HG03432 (cell line): ENCODE measurements at regions not wholly inside any gene's neighbourhood (a gene's known extent, or its start where the extent isn't known, plus 50 kb on each side); places are given as distances from the start of the nearest gene placed in this dataset.

ENCODE experiments used
- ATAC-seq: cut with Tn5 transposase; IDR thresholded peaks from one replicate; pipeline ENCODE4 v1.9.1; 2021; ENCODE audit warnings: mild to moderate bottlenecking, moderate library complexity; ENCODE audit not compliant: unreplicated experiment

- ATAC-seq = peak; percentile 7
Measured at GRCh38 chr6:71395731-71396409, 107.3 kb downstream of the OGFRL1 start.

GRCh38 chr6:71396410-71396801 lies 107.8 kb downstream of the OGFRL1 start:
- peak; percentile 98 for ATAC-seq

DNA sequence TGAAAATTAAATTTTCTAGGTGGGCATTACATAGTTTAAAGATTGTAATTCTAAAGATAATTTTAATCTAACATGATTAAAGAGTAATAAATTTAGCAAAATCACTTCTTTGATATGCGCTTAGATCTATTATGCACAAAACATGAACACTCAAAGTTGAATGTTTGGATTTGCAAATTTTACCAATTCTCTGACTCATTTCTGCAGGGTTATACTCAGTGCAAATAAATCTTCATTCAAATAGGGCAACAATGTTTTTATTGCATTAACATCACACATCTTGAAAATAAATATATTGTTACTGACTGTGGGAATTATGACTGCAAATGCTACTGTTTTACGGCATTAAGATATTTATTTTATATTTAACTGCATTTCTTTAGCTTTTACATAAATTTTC lies 110.7 kb downstream of the OGFRL1 start:
- no peak for ATAC-seq

- no peak for ATAC-seq
Measured at GRCh38 chr6:71400852-71401251, 112.2 kb downstream of the OGFRL1 start.

DNA sequence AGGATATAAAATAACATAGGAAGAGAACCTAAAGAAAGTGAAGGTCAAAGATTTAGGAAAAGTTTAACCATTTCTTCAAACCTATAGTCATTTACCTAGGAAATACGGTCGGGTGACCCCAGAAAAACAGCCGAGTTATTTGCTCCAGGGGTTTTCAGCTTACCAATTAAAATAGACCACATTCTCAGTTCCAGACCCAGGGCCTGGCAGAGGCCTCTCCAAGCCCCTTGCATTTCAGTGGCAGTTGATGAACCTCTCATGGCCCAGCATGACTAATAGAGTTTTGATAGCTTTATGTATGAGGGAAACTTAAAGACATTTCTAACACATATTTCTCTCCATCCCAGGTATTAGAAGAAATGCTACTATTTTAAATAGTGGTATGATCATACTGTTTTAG lies 113.5 kb downstream of the OGFRL1 start:
- peak; percentile 66 for ATAC-seq

- no peak for ATAC-seq
Measured at GRCh38 chr6:71403422-71404134, 115.0 kb downstream of the OGFRL1 start.

GRCh38 chr6:71404145-71404966 lies 115.7 kb downstream of the OGFRL1 start:
- ATAC-seq = no peak

DNA sequence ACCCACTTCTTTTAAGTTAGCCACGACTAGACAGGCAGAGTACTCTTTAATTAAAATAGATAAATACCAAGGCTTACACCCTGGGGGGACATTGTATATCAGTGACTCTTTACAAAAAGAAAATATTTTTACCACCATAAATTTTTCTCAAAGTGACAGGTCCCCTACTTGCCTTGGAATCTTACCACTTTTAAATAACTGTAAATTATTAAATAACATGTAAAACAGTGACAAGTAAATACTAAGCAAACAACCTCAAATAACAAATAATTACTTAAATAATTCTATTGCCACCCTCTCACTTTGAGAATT lies 116.3 kb downstream of the OGFRL1 start:
- no peak for ATAC-seq

DNA sequence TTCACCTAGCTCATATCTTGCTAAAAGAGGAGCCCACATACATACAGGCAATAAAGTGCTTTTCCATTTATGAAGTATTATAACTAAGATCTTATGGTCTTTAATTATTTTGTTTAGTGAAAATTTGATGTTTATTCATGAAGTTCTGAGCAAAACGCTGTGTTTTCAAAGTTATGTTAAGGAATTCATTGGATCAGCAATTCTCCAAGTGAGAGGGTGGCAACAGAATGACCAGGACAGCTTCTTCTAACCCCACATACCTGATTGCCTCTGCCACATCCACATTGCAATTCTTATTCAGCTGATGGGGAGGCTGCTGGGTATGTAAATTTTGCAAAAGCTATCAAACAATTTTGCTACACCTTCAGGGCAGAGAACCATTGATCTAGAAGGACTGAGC lies 116.8 kb downstream of the OGFRL1 start:
- ATAC-seq = no peak

DNA sequence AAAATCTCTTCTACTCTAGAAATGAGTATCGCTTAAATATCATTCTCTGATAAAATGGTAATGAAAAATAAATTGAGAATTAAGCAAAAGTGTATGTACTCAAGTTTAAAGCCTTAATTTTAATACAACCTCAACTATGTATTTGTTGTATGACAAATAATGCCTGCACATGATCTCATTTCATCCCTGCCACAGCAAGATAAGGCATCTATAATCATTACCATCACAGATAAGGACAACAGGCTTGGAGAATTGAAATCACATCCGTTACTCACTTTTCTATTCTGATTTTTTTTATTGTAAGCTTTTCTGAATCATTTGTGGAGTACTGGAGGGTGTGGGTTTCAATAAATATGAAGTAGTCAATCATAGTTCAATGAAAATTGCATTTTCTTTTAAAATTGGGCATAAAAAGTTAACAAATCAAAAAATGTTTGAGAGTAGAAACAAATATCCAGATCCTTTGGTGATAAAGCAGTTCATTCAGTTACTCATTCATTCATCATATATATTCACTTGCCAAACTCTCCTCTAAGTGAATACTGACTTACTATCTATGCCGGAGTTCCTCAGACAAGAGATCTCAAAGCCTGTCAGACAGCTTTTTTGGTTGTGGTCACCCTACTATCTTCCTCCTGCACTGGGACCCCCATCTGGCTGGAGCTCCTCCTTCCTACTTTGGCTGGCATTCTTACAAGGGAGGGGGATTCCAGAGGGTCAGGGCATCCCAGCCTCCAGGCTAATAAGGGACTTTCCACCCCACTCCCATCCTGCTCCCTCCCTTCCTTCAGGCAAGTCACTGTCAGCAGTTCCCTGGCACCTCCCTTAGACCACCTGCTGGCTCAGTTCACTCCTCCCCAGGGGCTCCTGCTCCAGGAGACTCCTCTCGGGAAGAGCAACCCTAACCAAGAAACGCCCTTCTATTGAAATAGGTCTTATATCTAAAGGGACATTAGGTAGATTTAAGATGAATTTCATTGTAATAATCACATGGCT lies 118.6 kb downstream of the OGFRL1 start:
- no peak for ATAC-seq

GRCh38 chr6:71408787-71409723 lies 120.4 kb downstream of the OGFRL1 start:
- ATAC-seq = no peak

GRCh38 chr6:71410164-71410566 lies 121.6 kb downstream of the OGFRL1 start:
- peak; percentile 68 for ATAC-seq

- ATAC-seq = no peak
Measured at GRCh38 chr6:71410681-71411080, 122.1 kb downstream of the OGFRL1 start.

DNA sequence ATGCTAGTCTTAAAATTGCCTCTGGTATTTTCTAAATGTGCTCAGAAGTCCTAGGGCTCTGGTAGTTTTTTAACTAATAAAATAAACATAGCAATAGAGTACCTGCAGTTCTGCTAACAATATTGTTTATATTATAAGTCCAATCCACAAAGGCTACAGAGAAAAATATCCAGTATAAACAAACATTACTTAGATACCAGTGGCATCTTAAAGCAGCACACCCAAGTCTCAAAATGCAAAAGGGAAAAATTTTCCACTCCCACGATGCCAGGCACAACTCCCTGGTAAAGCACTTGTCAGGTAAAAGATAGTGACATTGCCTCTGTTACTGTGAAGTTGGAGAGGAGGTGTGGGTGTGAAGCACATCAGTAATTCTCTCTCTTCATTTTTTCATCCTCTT lies 123.3 kb downstream of the OGFRL1 start:
- ATAC-seq = no peak

GRCh38 chr6:71412559-71413140 lies 124.0 kb downstream of the OGFRL1 start:
- ATAC-seq = no peak

DNA sequence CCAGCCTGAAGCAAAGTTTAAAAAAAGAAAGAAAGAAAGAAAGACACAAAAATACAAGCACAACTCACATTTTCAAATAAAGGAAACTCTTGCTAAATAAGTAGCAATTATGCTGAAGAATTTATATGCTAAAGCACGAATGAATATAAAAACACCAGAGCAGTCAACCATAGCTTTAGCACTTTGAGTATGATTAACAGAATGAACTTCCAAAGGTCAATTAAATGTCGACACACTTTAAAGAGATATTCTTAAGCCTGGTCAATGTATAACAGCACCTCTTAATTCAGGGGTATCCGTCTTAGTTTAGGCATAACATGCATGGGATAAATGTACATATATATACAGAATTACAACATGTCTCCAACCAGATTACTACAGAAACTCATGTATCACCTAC lies 125.9 kb downstream of the OGFRL1 start:
- no peak for ATAC-seq

GRCh38 chr6:71419217-71420094 lies 130.8 kb downstream of the OGFRL1 start:
- no peak for ATAC-seq

DNA sequence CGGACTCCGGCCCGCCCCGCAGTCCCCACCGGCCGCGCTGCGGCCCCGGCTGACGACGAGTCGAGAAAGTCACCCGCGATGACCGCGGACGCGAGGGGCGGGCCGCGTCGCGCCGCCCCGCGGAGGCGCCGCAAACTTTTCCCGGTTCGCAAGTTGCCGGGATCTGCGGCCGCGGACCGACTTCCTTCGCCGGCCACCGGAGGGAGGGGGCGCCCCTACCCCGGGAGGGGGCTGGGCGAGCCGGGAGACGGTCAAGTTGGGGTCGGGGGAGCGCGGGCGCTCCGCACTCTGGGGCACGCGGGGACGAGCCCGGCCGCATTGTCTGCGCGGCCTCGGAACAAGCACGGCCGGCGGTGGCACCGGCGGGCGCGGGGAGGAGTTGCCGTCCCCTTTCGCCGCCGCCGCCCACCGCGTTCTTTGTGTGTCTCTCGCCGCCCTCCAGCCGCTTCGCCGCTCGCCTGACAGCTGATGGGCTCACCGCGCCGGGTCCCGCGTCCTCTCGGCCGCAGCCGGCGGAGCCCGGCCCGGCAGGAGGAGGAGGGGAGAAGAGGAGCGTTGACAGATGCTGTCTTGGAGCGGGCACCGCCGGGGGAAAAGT lies 131.6 kb downstream of the OGFRL1 start:
- peak; percentile 51 for ATAC-seq
